Activated T-helper 1 cell treated with anti-CD3 and anti-CD28 coated beads, Interleukin-2, amount 50 U/mL, for 16 hours (primary cell): ENCODE measurements at regions not wholly inside any gene's neighbourhood (a gene's known extent, or its start where the extent isn't known, plus 50 kb on each side); places are given as distances from the start of the nearest gene placed in this dataset.

ENCODE experiments used
- DNase-seq, 2 donors: peaks; one replicate each; pipeline ENCODE4 v3.0.0-alpha.2; 2020; ENCODE audit warnings: low read depth in 1 of 2, low spot score in 1 of 2

- DNase-seq: no peak
Observed at GRCh38 chr10:5305374-5305773, 59.4 kb upstream of the UCN3 start.

- DNase-seq: no peak
Observed at GRCh38 chr10:5310914-5311313, 53.9 kb upstream of the UCN3 start.

- no peak for DNase-seq
Observed at GRCh38 chr10:5311617-5312016, 53.1 kb upstream of the UCN3 start.

- DNase-seq: no peak
Observed at GRCh38 chr10:5314840-5315239, 49.9 kb upstream of the UCN3 start.
